Fibroblast of pulmonary artery (primary cell): ENCODE measurements at regions not wholly inside any gene's neighbourhood (a gene's known extent, or its start where the extent isn't known, plus 50 kb on each side); places are given as distances from the start of the nearest gene placed in this dataset.

Source experiments
- DNase-seq: peaks from one replicate; pipeline ENCODE4 v3.0.0-alpha.2; 2010; ENCODE audit warnings: low read depth
- H3K4me3 ChIP-seq: replicated peaks from 2 replicates; pipeline ENCODE4 v1.5.1; 2011; ENCODE audit warnings: low read depth, mild to moderate bottlenecking, control low read depth, low read length, moderate library complexity
- TF ChIP-seq, protein P1 (sequence below): IDR thresholded peaks from 2 replicates; pipeline ENCODE4 v1.5.1; 2011; ENCODE audit warnings: mild to moderate bottlenecking, control low read depth, low read length, inconsistent platforms; ENCODE audit errors: missing control alignments

DNA sequence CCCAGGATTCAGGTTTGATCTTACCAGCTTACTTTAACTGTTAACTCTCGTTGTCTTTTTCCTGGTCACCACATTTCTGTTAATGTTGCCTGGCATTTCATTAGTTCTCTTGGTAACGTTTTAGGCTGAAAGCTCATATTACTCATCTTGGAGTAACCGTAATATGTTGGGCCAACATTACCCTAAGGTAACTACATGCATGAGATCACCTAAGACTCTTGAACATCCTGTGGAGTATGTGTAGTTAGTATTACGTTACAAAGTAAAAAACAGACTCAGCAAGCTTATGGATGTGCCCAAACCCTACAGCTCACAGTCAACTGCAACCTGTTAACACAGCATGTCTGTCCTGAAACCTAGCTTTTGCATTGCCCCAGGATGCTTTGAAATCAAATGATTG, 203.3 kb upstream of the HS3ST1 start:
- DNase-seq, result no peak
- TF ChIP-seq, protein P1, sequence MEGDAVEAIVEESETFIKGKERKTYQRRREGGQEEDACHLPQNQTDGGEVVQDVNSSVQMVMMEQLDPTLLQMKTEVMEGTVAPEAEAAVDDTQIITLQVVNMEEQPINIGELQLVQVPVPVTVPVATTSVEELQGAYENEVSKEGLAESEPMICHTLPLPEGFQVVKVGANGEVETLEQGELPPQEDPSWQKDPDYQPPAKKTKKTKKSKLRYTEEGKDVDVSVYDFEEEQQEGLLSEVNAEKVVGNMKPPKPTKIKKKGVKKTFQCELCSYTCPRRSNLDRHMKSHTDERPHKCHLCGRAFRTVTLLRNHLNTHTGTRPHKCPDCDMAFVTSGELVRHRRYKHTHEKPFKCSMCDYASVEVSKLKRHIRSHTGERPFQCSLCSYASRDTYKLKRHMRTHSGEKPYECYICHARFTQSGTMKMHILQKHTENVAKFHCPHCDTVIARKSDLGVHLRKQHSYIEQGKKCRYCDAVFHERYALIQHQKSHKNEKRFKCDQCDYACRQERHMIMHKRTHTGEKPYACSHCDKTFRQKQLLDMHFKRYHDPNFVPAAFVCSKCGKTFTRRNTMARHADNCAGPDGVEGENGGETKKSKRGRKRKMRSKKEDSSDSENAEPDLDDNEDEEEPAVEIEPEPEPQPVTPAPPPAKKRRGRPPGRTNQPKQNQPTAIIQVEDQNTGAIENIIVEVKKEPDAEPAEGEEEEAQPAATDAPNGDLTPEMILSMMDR, result no peak
- H3K4me3 ChIP-seq, result no peak overlapping the region

DNA sequence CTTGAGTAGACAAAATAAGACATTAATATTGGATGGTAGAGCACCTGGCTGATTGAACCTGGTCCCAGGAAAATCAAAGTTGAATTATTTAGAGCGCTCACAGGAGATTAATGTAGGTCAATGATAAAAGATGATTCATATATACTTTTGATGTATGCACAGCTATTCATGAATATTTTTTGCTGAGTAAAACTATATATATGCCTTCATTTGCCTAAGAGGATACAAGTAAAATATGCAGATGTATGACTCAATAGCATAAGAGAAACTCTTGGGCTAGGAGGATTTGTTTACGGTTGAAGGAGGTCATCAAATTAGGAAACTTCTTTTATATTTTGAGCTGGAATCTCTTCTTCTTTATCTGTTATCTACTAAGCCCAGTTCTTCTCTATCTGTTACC, 202.7 kb upstream of the HS3ST1 start:
- TF ChIP-seq, protein P1, result no peak
- no peak overlapping the region for H3K4me3 ChIP-seq
- no peak for DNase-seq

DNA sequence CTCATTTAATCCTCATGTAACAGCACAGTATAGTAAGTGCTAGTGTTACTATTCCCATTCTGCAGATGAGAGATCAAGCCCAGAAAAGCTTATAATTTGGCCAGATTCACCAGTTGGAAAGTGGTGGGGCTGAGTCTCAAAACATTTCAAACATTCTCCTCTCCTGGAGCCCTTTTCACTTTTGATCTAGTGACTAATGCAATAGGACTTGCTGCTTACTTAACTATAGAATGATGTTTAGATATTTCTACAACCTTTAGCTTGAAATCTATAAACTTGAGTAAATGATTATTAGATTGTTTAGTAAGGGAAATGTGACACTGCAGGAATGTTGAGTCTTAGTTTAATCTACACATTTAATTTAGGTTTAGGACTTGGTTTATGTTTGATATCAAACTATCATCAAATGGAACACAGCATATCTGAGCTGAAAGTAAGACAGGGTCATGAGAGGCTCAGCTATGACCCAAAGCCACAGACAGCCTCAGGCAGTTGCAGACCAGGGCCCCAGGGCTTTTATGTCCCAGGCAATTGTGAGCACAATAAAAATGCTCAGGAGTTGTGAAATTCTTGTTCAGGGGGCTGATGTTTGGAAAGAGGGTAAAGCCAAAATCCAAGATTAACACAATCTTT, 199.5 kb upstream of the HS3ST1 start:
- TF ChIP-seq, protein P1, result no peak
- peak; percentile 36 for DNase-seq
- H3K4me3 ChIP-seq, result no peak overlapping the region

DNA sequence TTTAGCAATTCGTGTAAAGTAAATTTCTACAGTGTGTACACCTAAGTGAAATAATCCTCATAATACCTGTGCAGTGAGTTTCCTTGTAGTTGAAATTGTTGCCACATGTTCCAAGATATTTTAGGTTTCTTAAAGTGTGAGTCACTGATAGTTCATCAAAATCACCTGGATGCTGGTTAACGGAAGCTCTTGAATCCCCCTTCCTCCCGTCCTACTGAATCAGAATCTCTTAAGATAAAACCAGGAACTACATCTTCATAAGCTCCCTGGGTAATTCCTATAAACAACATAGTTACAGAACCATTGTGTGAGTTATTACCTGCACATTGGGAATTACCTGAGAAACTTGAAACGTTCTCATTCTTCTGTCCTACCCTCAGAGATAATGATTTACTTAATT, 197.4 kb upstream of the HS3ST1 start:
- TF ChIP-seq, protein P1, result no peak
- no peak overlapping the region for H3K4me3 ChIP-seq
- DNase-seq, result no peak

DNA sequence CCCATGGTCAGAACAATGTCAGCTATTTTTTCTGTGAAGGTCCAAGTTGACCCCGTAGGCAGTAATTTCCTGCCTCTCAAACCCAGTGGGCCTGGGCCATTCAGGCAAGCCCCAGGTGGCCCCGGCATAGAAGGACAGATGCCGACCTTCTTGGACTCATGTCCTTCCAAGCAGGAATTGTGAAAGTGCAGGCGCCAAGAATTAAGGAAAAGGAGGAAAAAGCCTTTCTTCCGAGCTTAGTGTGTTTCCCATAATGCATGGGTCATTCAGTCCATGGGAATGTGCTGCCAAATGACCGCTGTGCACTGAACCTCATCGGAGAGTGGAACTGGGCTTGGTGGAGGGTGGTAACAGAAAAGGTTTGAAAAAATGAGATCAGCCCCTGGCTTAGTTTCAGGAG, 196.5 kb upstream of the HS3ST1 start:
- TF ChIP-seq, protein P1, result no peak
- no peak overlapping the region for H3K4me3 ChIP-seq
- no peak for DNase-seq

DNA sequence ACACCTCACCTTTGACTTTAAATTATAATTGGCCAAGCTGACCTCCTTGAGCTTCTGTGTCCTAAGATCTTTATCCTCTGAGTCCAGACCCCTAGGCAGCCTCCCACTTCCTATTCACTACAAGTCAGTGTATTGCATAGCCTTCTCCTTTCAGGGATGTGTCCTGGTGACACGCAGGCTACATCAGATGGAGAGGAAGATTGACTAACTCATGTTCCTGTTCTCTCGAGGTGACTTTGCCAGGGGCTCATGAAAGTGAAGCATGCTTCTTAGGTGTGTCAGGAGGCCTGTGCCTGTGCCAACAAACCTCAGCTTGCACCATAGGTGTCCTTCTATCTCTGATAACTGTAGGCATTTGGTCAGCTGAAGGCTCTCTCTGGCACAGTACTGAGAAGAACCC, 195.7 kb upstream of the HS3ST1 start:
- DNase-seq, result no peak
- H3K4me3 ChIP-seq, result no peak overlapping the region
- TF ChIP-seq, protein P1, result no peak

DNA sequence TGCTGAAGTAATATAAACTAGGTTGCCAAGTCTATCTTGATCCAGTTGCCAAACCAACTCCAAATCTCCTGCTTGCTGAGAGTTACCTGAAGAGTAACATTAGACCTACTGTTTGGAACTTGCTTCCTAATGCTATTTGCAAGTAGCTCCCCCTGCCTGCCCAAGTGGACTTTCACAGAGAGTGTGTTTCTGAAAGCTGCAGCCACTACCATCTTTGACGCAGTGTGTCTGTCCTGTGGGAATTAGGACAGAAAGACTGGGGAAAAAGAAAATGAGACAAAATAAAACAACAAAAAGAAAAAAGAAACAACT, 195.0 kb upstream of the HS3ST1 start:
- TF ChIP-seq, protein P1, result peak; percentile 57
- no peak overlapping the region for H3K4me3 ChIP-seq
- peak; percentile 49 for DNase-seq
